Smooth muscle cell (in vitro differentiated cells): ENCODE measurements at regions not wholly inside any gene's neighbourhood (a gene's known extent, or its start where the extent isn't known, plus 50 kb on each side); places are given as distances from the start of the nearest gene placed in this dataset.

Source experiments
- DNase-seq: peaks from one replicate; lab custom pipeline; 2025; ENCODE audit not compliant: unreplicated experiment; lab: John Stamatoyannopoulos, UW
- H2AFZ ChIP-seq: fragments of 200-600 bp; sonication (generic); 2 replicates; pipeline ENCODE4 v1.6.0; 2016; ENCODE audit warnings: antibody characterized with exemption, low read depth, mild to moderate bottlenecking
- H3F3A ChIP-seq: fragments of 200-600 bp; sonication (generic); 2 replicates; pipeline ENCODE4 v1.6.0; 2017; ENCODE audit warnings: antibody characterized with exemption, low read depth
- H3K27ac ChIP-seq: fragments of 200-600 bp; sonication (generic); 2 replicates; pipeline ENCODE4 v1.5.1; 2016; ENCODE audit warnings: low read depth, mild to moderate bottlenecking
- H3K27me3 ChIP-seq: fragments of 200-600 bp; sonication (generic); 2 replicates; pipeline ENCODE4 v1.6.1; 2016; ENCODE audit warnings: low read depth, mild to moderate bottlenecking
- H3K36me3 ChIP-seq: fragments of 200-600 bp; sonication (generic); 2 replicates; pipeline ENCODE4 v1.5.1; 2016; ENCODE audit warnings: low read depth
- H3K4me1 ChIP-seq: fragments of 200-600 bp; sonication (generic); 2 replicates; pipeline ENCODE4 v1.5.1; 2016; ENCODE audit warnings: low read depth
- H3K4me2 ChIP-seq: fragments of 200-600 bp; sonication (generic); 2 replicates; pipeline ENCODE4 v1.6.0; 2016; ENCODE audit warnings: mild to moderate bottlenecking
- H3K4me3 ChIP-seq: fragments of 200-600 bp; sonication (generic); 2 replicates; pipeline ENCODE4 v1.5.1; 2016; ENCODE audit warnings: mild to moderate bottlenecking
- H3K79me2 ChIP-seq: fragments of 200-600 bp; sonication (generic); 2 replicates; pipeline ENCODE4 v1.6.0; 2016; ENCODE audit warnings: low read depth, mild to moderate bottlenecking
- H3K9ac ChIP-seq: fragments of 200-600 bp; sonication (generic); 2 replicates; pipeline ENCODE4 v1.6.0; 2016; ENCODE audit warnings: low read depth
- H3K9me3 ChIP-seq: fragments of 200-600 bp; sonication (generic); replicated peaks from 2 replicates; pipeline ENCODE4 v1.5.1; 2016; ENCODE audit warnings: low read depth
- H4K20me1 ChIP-seq: fragments of 200-600 bp; sonication (generic); 2 replicates; pipeline ENCODE4 v1.6.0; 2016; ENCODE audit warnings: low read depth
- WGBS: methylation state at CpG from one replicate; pipeline ENCODE4 v1.1.7; 2016; ENCODE audit warnings: low lambda C conversion rate; 5-methylcytosine and 5-hydroxymethylcytosine counted together
- TF ChIP-seq, protein P1 (sequence below): fragments of 200-600 bp; sonication (generic); IDR thresholded peaks from 2 replicates; pipeline ENCODE4 v1.5.1; 2017; ENCODE audit warnings: borderline replicate concordance, mild to moderate bottlenecking, antibody characterized with exemption; ENCODE audit not compliant: insufficient read depth, poor library complexity, severe bottlenecking

DNA sequence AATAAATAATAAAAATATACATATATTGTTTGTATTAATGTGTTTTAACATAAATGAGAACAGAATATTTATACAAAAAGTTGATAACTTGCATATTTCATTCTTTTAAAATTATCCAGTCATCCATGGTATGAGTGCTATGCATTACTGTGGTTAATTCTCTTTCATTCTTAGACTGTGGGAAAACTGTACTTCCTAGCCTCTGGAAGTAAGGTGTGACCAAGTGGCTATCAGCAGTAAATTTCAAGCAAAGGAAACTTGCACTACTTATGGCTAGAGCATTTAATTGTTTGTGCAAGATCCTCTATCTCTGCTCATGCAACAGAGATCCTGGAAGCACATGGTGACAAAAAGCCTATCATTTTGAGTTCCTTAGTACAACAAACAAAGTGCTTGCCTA lies 1054.5 kb upstream of the PABPC4L start:
- no peaks in the 10 kb centered on the region for H4K20me1 ChIP-seq
- H3K9me3 ChIP-seq, result no peaks in the 10 kb centered on the region
- H3K4me3 ChIP-seq, result no peak overlapping the region
- no peaks in the 10 kb centered on the region for H3K36me3 ChIP-seq
- no peak overlapping the region for H3K27ac ChIP-seq
- H3K4me1 ChIP-seq, result peaks cover 13% of the 10 kb centered on the region
- no peak for DNase-seq
- H3K9ac ChIP-seq, result no peak overlapping the region
- no peaks in the 10 kb centered on the region for H3K27me3 ChIP-seq
- H3K4me2 ChIP-seq, result no peak overlapping the region
- peak overlapping the region; percentile 51 for H2AFZ ChIP-seq
- no peaks in the 10 kb centered on the region for H3K79me2 ChIP-seq
- TF ChIP-seq, protein P1, sequence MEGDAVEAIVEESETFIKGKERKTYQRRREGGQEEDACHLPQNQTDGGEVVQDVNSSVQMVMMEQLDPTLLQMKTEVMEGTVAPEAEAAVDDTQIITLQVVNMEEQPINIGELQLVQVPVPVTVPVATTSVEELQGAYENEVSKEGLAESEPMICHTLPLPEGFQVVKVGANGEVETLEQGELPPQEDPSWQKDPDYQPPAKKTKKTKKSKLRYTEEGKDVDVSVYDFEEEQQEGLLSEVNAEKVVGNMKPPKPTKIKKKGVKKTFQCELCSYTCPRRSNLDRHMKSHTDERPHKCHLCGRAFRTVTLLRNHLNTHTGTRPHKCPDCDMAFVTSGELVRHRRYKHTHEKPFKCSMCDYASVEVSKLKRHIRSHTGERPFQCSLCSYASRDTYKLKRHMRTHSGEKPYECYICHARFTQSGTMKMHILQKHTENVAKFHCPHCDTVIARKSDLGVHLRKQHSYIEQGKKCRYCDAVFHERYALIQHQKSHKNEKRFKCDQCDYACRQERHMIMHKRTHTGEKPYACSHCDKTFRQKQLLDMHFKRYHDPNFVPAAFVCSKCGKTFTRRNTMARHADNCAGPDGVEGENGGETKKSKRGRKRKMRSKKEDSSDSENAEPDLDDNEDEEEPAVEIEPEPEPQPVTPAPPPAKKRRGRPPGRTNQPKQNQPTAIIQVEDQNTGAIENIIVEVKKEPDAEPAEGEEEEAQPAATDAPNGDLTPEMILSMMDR, result no peak
- no peaks in the 10 kb centered on the region for H3F3A ChIP-seq

DNA sequence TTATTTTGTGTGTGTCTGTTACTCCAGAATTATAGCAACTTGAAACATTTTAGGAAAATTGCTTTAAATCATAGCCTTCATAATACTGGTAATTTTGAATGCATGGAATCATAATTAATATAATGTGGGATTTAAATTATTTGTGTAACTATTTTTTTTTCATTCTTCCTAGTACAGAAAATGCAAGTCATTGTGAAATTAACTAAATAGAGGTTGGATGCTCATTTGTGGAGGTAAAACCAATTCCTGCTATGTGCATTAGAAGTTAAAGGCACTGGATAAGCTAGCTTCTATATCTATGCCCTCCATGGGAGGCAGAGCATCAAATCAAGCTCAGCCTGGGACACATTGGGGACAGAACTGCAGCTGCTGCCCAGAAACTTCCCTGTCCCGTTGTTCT lies 1048.5 kb upstream of the PABPC4L start:
- Histone ChIP-seq H3K9ac (no peak overlapping the region), H3K4me3 (no peak overlapping the region), H3K4me1 (peaks cover 13% of the 10 kb centered on the region), H3F3A (no peaks in the 10 kb centered on the region), H2AFZ (no peak overlapping the region), H3K36me3 (no peaks in the 10 kb centered on the region), H3K9me3 (no peaks in the 10 kb centered on the region), H4K20me1 (no peaks in the 10 kb centered on the region), H3K79me2 (no peaks in the 10 kb centered on the region), H3K4me2 (no peak overlapping the region), H3K27ac (no peak overlapping the region), H3K27me3 (no peaks in the 10 kb centered on the region)
- TF ChIP-seq, protein P1, result no peak
- WGBS, result 53% methylated on average over 1 of the region's 1 CpG
- no peak for DNase-seq

DNA sequence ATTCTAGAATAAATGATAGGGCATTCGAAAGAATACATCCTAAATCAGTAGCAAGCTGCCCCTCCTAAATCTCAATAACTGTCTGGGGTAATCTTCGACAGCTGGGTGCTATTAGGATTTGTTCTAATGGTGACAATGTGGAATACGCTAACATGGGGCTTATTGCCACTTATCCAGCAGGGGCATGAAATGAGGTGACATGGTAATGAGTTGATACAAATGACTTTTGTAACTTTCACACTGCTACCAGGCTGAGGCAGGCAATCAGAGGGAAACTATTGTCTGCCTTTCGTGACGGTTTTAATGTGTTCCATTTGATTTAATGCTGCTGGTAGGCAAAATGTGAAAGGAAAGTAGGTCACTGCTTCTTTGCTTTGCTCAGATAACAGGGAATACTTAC lies 1047.4 kb upstream of the PABPC4L start:
- H3K9ac ChIP-seq, result no peak overlapping the region

DNA sequence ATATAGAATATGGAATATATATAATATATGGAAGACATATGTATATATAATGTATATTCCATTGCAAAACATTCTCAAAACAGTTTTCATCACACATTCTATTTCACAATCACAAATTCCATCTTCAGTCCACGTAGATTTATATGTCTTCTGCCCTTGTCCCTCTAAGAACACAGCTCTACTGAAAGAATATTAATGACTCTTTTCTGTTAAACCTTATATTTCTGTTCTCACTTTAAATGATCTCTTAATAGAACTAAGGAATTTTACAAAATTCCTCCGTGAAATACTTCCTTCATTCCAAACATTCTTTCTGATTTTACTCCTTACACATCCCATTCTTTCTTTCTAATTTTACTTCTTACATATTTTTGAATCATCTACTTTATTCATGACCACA lies 1043.1 kb upstream of the PABPC4L start:
- no peaks in the 10 kb centered on the region for H4K20me1 ChIP-seq
- no peak overlapping the region for H3K4me2 ChIP-seq
- H3F3A ChIP-seq, result no peaks in the 10 kb centered on the region
- DNase-seq, result no peak
- H3K27ac ChIP-seq, result no peak overlapping the region
- H3K4me3 ChIP-seq, result no peak overlapping the region
- H3K27me3 ChIP-seq, result no peaks in the 10 kb centered on the region
- H3K9ac ChIP-seq, result no peak overlapping the region
- no peaks in the 10 kb centered on the region for H3K9me3 ChIP-seq
- TF ChIP-seq, protein P1, result no peak
- peaks cover 6% of the 10 kb centered on the region for H3K4me1 ChIP-seq
- H2AFZ ChIP-seq, result no peak overlapping the region
- no peaks in the 10 kb centered on the region for H3K36me3 ChIP-seq
- no peaks in the 10 kb centered on the region for H3K79me2 ChIP-seq
- WGBS, result 41% methylated on average over 2 of the region's 2 CpGs

More for the DNA sequence above, 1047.4 kb upstream of the PABPC4L start:
- no peaks in the 10 kb centered on the region for H3F3A ChIP-seq
- H3K9me3 ChIP-seq, result no peaks in the 10 kb centered on the region
- DNase-seq, result no peak
- TF ChIP-seq, protein P1, result no peak
- H3K27me3 ChIP-seq, result no peaks in the 10 kb centered on the region
- no peaks in the 10 kb centered on the region for H3K79me2 ChIP-seq
- no peak overlapping the region for H3K4me3 ChIP-seq
- no peaks in the 10 kb centered on the region for H3K36me3 ChIP-seq
- no peak overlapping the region for H3K4me2 ChIP-seq
- H3K27ac ChIP-seq, result no peak overlapping the region
- 70% methylated on average over 5 of the region's 5 CpGs for WGBS
- peaks cover 13% of the 10 kb centered on the region for H3K4me1 ChIP-seq
- no peaks in the 10 kb centered on the region for H4K20me1 ChIP-seq
- H2AFZ ChIP-seq, result no peak overlapping the region
